SW480 (cell line): ENCODE measurements at regions not wholly inside any gene's neighbourhood (a gene's known extent, or its start where the extent isn't known, plus 50 kb on each side); places are given as distances from the start of the nearest gene placed in this dataset.

ENCODE experiments used
- DNase-seq: peaks from one replicate; pipeline ENCODE4 v3.0.0-alpha.2; 2016; ENCODE audit warnings: low spot score

GRCh38 chr3:102235679-102236078, 199.1 kb upstream of the ZPLD1 start:
- peak; percentile 4 for DNase-seq

- no peak for DNase-seq
These were observed 197.6 kb upstream of the ZPLD1 start for GRCh38 chr3:102237181-102237580.

GRCh38 chr3:102237838-102238237, 197.0 kb upstream of the ZPLD1 start:
- no peak for DNase-seq

- DNase-seq: no peak
These were observed 196.5 kb upstream of the ZPLD1 start for GRCh38 chr3:102238362-102238761.

GRCh38 chr3:102240720-102241119, 194.1 kb upstream of the ZPLD1 start:
- DNase-seq: no peak

- DNase-seq: no peak
These were observed 185.7 kb upstream of the ZPLD1 start for GRCh38 chr3:102248981-102249705.

GRCh38 chr3:102255736-102256135, 179.1 kb upstream of the ZPLD1 start:
- DNase-seq: no peak

- DNase-seq: no peak
These were observed 176.1 kb upstream of the ZPLD1 start for GRCh38 chr3:102258666-102259227.

GRCh38 chr3:102259663-102260062, 175.2 kb upstream of the ZPLD1 start:
- no peak for DNase-seq

- no peak for DNase-seq
These were observed 169.1 kb upstream of the ZPLD1 start for GRCh38 chr3:102265720-102266119.

- no peak for DNase-seq
These were observed 165.4 kb upstream of the ZPLD1 start for GRCh38 chr3:102269406-102269805.

GRCh38 chr3:102290241-102290640, 144.6 kb upstream of the ZPLD1 start:
- DNase-seq: no peak

- peak; percentile 88 for DNase-seq
These were observed 139.1 kb upstream of the ZPLD1 start for GRCh38 chr3:102295756-102296155.

- DNase-seq: peak; percentile 1
These were observed 137.7 kb upstream of the ZPLD1 start for GRCh38 chr3:102297072-102297658.

GRCh38 chr3:102299125-102299877, 135.5 kb upstream of the ZPLD1 start:
- peak; percentile 65 for DNase-seq

- DNase-seq: no peak
These were observed 133.5 kb upstream of the ZPLD1 start for GRCh38 chr3:102301155-102301880.

- no peak for DNase-seq
These were observed 132.8 kb upstream of the ZPLD1 start for GRCh38 chr3:102302020-102302419.

- DNase-seq: no peak
These were observed 130.3 kb upstream of the ZPLD1 start for GRCh38 chr3:102304550-102304949.

- no peak for DNase-seq
These were observed 127.4 kb upstream of the ZPLD1 start for GRCh38 chr3:102307442-102307841.

GRCh38 chr3:102329066-102329465, 105.7 kb upstream of the ZPLD1 start:
- no peak for DNase-seq

GRCh38 chr3:102329561-102329960, 105.3 kb upstream of the ZPLD1 start:
- no peak for DNase-seq

GRCh38 chr3:102332205-102332604, 102.6 kb upstream of the ZPLD1 start:
- no peak for DNase-seq
